Gastroesophageal sphincter (tissue), 4 donors: ENCODE measurements at regions not wholly inside any gene's neighbourhood (a gene's known extent, or its start where the extent isn't known, plus 50 kb on each side); places are given as distances from the start of the nearest gene placed in this dataset.

Source experiments
- ATAC-seq: fragments of 150-250 bp; one replicate; pipeline ENCODE4 v1.9.1; 2016; ENCODE audit warnings: mild to moderate bottlenecking, moderate library complexity
- H3K27ac ChIP-seq, 4 donors: fragments of 200-600 bp; sonication (generic) in 3 of 4; 1 replicate in 3 of 4; 2 replicates in 1 of 4; pipeline ENCODE4 v1.5.1; 2016 to 2019
- H3K27me3 ChIP-seq: fragments of 200-600 bp; sonication (generic); one replicate; pipeline ENCODE4 v1.5.1; 2019
- H3K36me3 ChIP-seq, 2 donors: fragments of 200-600 bp; sonication (generic); one replicate each; pipeline ENCODE4 v1.5.1; 2019; ENCODE audit warnings: control low read depth in 1 of 2
- H3K4me1 ChIP-seq, 3 donors: fragments of 200-600 bp; sonication (generic); 1 replicate in 2 of 3; 2 replicates in 1 of 3; pipeline ENCODE4 v1.5.1; 2016 to 2019; ENCODE audit warnings: control low read depth in 2 of 3
- H3K4me3 ChIP-seq, 2 donors: fragments of 200-600 bp; sonication (generic); one replicate each; pipeline ENCODE4 v1.5.1; 2019; ENCODE audit warnings: mild to moderate bottlenecking in 1 of 2, moderate library complexity in 1 of 2
- H3K9me3 ChIP-seq, 3 donors: fragments of 200-600 bp; sonication (generic); one replicate each; pipeline ENCODE4 v1.5.1; 2017 to 2019; ENCODE audit warnings: control low read depth in 2 of 3
- CTCF ChIP-seq, 4 experiments: fragments of 200-600 bp in 2 of 4; fragments of 450-650 bp in 2 of 4; sonication (generic) in 1 of 4; IDR thresholded peaks; one replicate each; pipeline ENCODE4 v1.5.1; 2017 to 2019; ENCODE audit warnings: antibody characterized with exemption in 4 of 4, mild to moderate bottlenecking in 2 of 4, moderate library complexity in 2 of 4
- EP300 ChIP-seq: sonication (generic); formaldehyde crosslinking; IDR thresholded peaks from one replicate; pipeline ENCODE4 v1.6.1; 2017; ENCODE audit warnings: antibody characterized with exemption, mild to moderate bottlenecking
- POLR2A ChIP-seq, 2 donors: fragments of 450-650 bp; IDR thresholded peaks; one replicate each; pipeline ENCODE4 v1.6.1; 2017; ENCODE audit warnings: antibody characterized with exemption in 2 of 2, mild to moderate bottlenecking in 2 of 2, moderate library complexity in 1 of 2
- POLR2AphosphoS5 ChIP-seq: sonication (generic); formaldehyde crosslinking; IDR thresholded peaks from one replicate; pipeline ENCODE4 v1.6.1; 2017; ENCODE audit warnings: antibody characterized with exemption
- WGBS, 2 donors: methylation state at CpG; one replicate each; pipeline ENCODE4 v1.1.5; 2018; ENCODE audit warnings: low coverage in 1 of 2; 5-methylcytosine and 5-hydroxymethylcytosine counted together

GRCh38 chr2:71877636-71878035, 270.0 kb downstream of the CYP26B1 start:
- WGBS, 2 donors, result 90 to 100% methylated on average over 1 to 5 of the region's 5 CpGs
- H3K27me3 ChIP-seq, result no peaks in the 10 kb centered on the region
- no peak overlapping the region for H3K4me3 ChIP-seq
- H3K9me3 ChIP-seq, result no peaks in the 10 kb centered on the region
- H3K27ac ChIP-seq, result no peak overlapping the region
- TF ChIP-seq POLR2AphosphoS5 (no peak), EP300 (no peak), POLR2A (IDR thresholded peaks at IDR 0.05) (no peak), CTCF (IDR thresholded peaks at IDR 0.05) (no peak)
- H3K4me1 ChIP-seq, result peaks cover 0 to 23% (median 9%) of the 10 kb centered on the region in 3 donors
- no peak for ATAC-seq
- no peaks in the 10 kb centered on the region for H3K36me3 ChIP-seq

DNA sequence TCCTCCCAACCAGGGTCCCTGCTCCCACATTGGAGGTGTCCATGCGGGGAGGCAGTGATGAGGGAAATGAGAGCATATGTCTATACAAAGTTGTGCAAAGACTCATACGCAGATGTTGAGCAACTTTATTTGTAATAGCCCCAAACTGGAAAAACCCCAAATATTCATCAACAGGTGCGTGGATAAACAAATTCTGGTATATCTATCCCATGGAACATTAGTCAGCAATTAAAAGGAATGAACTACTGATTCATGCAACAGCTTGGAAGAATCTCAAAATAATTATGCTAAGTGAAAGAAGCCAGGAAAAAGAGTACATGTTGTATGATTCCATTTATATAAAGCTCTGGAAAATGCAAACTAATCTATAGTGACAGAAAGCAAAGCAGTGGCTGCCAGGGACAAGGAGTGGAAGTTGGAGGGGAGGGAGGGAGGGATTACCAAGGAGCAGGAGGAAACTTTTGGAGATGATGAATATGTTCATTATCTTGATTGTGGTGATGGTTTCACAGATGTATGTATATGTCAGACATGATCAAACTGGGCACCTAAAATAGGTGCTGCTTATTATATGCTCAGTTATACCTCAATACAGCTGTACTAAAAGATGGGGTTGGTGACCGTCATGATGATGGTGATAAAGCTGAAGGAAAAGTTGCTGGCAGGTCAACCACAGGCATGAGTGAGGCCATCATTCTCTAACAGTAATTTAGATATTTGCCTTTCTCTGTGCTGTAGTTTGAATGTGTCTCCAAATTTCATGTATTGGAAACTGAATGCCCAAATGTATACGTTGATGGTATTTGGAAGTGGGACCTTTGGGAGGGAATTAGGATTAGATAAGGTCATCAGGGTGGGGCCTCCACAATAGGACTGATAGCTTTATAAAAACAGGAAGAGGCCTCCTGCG, 270.9 kb downstream of the CYP26B1 start:
- 74 to 89% methylated on average over 4 to 5 of the region's 6 CpGs for WGBS, 2 donors
- TF ChIP-seq CTCF (IDR thresholded peaks at IDR 0.05), result no peak
- TF ChIP-seq POLR2A (IDR thresholded peaks at IDR 0.05), result no peak
- TF ChIP-seq EP300, result no peak
- no peak for TF ChIP-seq POLR2AphosphoS5
- H3K4me1 ChIP-seq, result peaks cover 0 to 18% (median 8%) of the 10 kb centered on the region in 3 donors
- H3K36me3 ChIP-seq, result no peaks in the 10 kb centered on the region
- no peak overlapping the region for H3K4me3 ChIP-seq
- no peaks in the 10 kb centered on the region for H3K27me3 ChIP-seq
- no peaks in the 10 kb centered on the region for H3K9me3 ChIP-seq
- no peak overlapping the region for H3K27ac ChIP-seq
- ATAC-seq, result no peak

DNA sequence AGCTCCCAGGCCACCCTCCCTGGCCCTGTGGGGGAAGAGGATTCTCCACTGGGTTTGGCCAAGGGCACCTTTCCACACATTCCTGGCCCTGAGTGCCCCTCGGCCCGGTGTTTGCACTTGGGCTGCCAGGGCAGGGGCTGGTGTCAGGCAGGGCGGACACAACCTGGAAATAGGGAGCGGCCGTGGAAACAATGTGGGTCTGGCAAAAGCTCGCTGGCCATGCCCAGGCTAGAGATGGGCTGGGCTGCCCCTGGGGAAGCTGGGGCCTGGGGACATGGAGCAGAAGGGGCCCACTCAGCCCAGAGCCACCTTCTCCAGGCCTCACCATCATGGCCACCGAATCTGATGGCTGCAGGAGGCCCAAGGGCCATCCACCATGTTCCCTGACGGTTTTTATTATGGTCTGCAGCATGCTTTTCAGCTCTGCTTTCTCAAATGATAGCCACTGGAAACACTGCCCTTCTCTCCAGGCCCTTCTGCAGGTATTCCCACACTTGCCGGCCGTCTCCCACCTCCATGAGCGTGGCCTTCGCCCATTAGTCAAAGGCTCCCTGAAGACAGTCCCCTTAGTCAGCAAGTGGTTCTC, 275.1 kb downstream of the CYP26B1 start:
- WGBS, 2 donors, result 93% methylated on average over 6 of the region's 12 CpGs; no CpG with 5 or more reads in 1 of the 2 donors
- no peak for ATAC-seq

DNA sequence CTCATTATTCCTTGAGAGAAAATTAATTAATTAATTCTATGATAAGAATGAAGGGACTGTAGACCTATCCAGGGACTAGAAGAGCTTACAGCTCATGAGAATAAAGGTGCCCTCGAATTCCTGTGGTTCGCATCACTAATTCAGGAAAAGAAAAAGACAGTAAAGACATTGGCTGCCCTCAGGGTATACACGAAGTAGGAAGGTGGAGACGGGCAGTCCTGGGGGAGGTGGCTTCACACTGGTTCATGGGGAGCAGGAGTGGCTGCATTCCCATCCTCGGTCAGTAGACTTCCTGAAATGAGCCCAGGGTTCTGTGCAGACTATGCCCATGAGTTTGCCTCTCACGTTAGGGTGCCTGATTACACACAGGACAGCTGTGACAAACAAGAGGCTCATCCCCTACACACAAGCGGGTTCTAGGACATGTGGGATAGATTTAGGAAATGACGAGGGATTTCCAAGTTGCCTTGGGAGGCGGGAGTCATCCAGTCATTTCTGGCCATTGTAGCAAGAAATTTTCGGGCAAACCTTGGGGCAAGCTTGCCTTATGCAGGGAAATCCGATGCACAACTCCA, 282.2 kb downstream of the CYP26B1 start:
- no peak overlapping the region for H3K4me3 ChIP-seq
- TF ChIP-seq POLR2AphosphoS5, result no peak
- TF ChIP-seq EP300, result no peak
- no peak for TF ChIP-seq CTCF (IDR thresholded peaks at IDR 0.05)
- TF ChIP-seq POLR2A (IDR thresholded peaks at IDR 0.05), result no peak
- no peaks in the 10 kb centered on the region for H3K4me1 ChIP-seq
- ATAC-seq, result no peak
- H3K36me3 ChIP-seq, result no peaks in the 10 kb centered on the region
- H3K27me3 ChIP-seq, result no peaks in the 10 kb centered on the region
- no peak overlapping the region for H3K27ac ChIP-seq
- no peaks in the 10 kb centered on the region for H3K9me3 ChIP-seq
- 78% methylated on average over 6 to 8 of the region's 11 CpGs for WGBS, 2 donors

More for the DNA sequence above, 275.1 kb downstream of the CYP26B1 start:
- H3K4me1 ChIP-seq, result no peaks in the 10 kb centered on the region
- no peak overlapping the region for H3K4me3 ChIP-seq
- TF ChIP-seq POLR2AphosphoS5, result no peak
- no peak for TF ChIP-seq EP300
- no peak for TF ChIP-seq POLR2A (IDR thresholded peaks at IDR 0.05)
- no peak for TF ChIP-seq CTCF (IDR thresholded peaks at IDR 0.05)
- H3K9me3 ChIP-seq, result no peaks in the 10 kb centered on the region
- no peaks in the 10 kb centered on the region for H3K27me3 ChIP-seq
- no peak overlapping the region for H3K27ac ChIP-seq
- no peaks in the 10 kb centered on the region for H3K36me3 ChIP-seq
